HepG2 (cell line): ENCODE measurements at regions not wholly inside any gene's neighbourhood (a gene's known extent, or its start where the extent isn't known, plus 50 kb on each side); places are given as distances from the start of the nearest gene placed in this dataset.

Experiments
- GABPB1 ChIP-seq: IDR thresholded peaks from 2 replicates; pipeline ENCODE4 v1.6.1; 2016; ENCODE audit warnings: mild to moderate bottlenecking, missing genetic modification reagents, moderate library complexity, missing compliant biosample characterization
- KLF16 ChIP-seq, 2 experiments: sonication (generic) in 1 of 2; formaldehyde crosslinking in 1 of 2; IDR thresholded peaks; 2 replicates each; pipeline versions ENCODE4 v1.6.1 to v1.8.0; 2016 to 2023; ENCODE audit warnings: missing genetic modification reagents in 2 of 2, missing compliant biosample characterization in 1 of 2
- NCOA5 ChIP-seq: sonication (generic); formaldehyde crosslinking; IDR thresholded peaks from 2 replicates; pipeline ENCODE4 v1.4.0; 2020; ENCODE audit warnings: missing genetic modification reagents
- SOX13 ChIP-seq, 3 experiments: fragments of 450-650 bp in 1 of 3; sonication (generic) in 1 of 3; formaldehyde crosslinking in 1 of 3; IDR thresholded peaks in 2 of 3; conservative IDR thresholded peaks in 1 of 3; 2 replicates each; pipeline versions ENCODE4 v1.5.0 to v1.6.1; 2016 to 2020; ENCODE audit warnings: antibody characterized with exemption in 1 of 3, mild to moderate bottlenecking in 1 of 3, missing compliant biosample characterization in 1 of 3, missing genetic modification reagents in 1 of 3, moderate library complexity in 1 of 3
- ZFX ChIP-seq: sonication (generic); formaldehyde crosslinking; IDR thresholded peaks from 2 replicates; pipeline ENCODE4 v1.4.0; 2020; ENCODE audit warnings: mild to moderate bottlenecking, low read depth, missing genetic modification reagents, moderate library complexity
- ZFY ChIP-seq: sonication (generic); formaldehyde crosslinking; IDR thresholded peaks from 2 replicates; pipeline ENCODE4 v1.4.0; 2020; ENCODE audit warnings: missing genetic modification reagents
- ZNF12 ChIP-seq: sonication (generic); formaldehyde crosslinking; IDR thresholded peaks from 2 replicates; pipeline ENCODE4 v1.5.0; 2020; ENCODE audit warnings: missing genetic modification reagents
- ZNF136 ChIP-seq: sonication (generic); formaldehyde crosslinking; IDR thresholded peaks from 2 replicates; pipeline ENCODE4 v1.8.1; 2022; ENCODE audit warnings: low read depth, mild to moderate bottlenecking, moderate library complexity, missing genetic modification reagents
- ZNF644 ChIP-seq: IDR thresholded peaks from 2 replicates; pipeline ENCODE4 v1.6.1; 2016; ENCODE audit warnings: low read depth
- TF ChIP-seq, protein P1 (sequence below), 2 experiments: sonication (generic) in 1 of 2; formaldehyde crosslinking in 1 of 2; IDR thresholded peaks; 2 replicates each; pipeline versions ENCODE4 v1.6.1 to v1.9.0; 2014 to 2022; ENCODE audit warnings: antibody characterized with exemption in 1 of 2, borderline replicate concordance in 1 of 2, inconsistent platforms in 1 of 2, low read depth in 1 of 2, missing genetic modification reagents in 1 of 2
- TF ChIP-seq, protein P2 (sequence below): sonication (generic); formaldehyde crosslinking; IDR thresholded peaks from 2 replicates; pipeline ENCODE4 v1.5.0; 2020; ENCODE audit warnings: missing genetic modification reagents
- TF ChIP-seq, protein P3 (sequence below): sonication (generic); formaldehyde crosslinking; IDR thresholded peaks from 2 replicates; pipeline ENCODE4 v1.5.1; 2020; ENCODE audit warnings: missing genetic modification reagents, mild to moderate bottlenecking, borderline replicate concordance
- TF ChIP-seq, protein P4 (sequence below): sonication (generic); formaldehyde crosslinking; IDR thresholded peaks from 2 replicates; pipeline ENCODE4 v1.8.0; 2022; ENCODE audit warnings: mild to moderate bottlenecking, missing genetic modification reagents; ENCODE audit not compliant: insufficient replicate concordance
- TF ChIP-seq, protein P5 (sequence below): sonication (generic); formaldehyde crosslinking; conservative IDR thresholded peaks from 2 replicates; pipeline ENCODE4 v1.4.0; 2020; ENCODE audit warnings: missing genetic modification reagents

DNA sequence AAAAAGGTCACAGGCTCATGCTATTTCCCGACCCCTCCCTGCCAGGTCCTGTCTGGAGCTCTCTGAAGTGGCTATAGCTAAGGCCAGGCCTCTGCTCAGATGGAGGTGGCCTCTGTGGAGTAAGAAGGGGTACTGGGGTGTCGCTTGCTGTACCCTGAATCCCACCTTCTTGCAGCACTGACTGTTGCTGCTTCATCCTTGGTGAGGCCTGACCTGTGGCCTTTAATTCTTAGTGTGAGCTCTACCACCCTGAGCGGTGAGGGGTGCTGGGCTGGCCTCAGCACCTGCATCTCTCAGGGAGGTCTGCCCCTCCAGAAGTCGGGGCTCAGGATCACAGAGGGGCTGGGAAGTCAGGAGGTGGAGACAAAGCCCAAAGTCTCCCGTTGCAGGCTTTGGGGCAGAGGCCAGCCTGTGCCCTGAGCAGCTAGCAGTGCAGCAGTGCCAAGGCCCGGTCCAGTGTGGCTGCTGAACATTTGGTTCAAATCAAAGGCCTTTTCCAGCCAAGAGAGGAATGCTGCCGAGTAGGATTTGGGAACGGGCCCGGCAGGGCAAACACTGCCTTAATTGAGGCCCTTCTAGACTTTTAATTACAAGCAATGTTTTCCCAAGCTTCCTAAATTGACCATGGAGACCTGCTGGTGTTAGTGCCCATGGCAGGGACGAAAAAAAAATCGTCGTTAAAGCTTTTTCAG is 133.5 kb upstream of the HAAO start (continued):
- TF ChIP-seq, protein P1, sequence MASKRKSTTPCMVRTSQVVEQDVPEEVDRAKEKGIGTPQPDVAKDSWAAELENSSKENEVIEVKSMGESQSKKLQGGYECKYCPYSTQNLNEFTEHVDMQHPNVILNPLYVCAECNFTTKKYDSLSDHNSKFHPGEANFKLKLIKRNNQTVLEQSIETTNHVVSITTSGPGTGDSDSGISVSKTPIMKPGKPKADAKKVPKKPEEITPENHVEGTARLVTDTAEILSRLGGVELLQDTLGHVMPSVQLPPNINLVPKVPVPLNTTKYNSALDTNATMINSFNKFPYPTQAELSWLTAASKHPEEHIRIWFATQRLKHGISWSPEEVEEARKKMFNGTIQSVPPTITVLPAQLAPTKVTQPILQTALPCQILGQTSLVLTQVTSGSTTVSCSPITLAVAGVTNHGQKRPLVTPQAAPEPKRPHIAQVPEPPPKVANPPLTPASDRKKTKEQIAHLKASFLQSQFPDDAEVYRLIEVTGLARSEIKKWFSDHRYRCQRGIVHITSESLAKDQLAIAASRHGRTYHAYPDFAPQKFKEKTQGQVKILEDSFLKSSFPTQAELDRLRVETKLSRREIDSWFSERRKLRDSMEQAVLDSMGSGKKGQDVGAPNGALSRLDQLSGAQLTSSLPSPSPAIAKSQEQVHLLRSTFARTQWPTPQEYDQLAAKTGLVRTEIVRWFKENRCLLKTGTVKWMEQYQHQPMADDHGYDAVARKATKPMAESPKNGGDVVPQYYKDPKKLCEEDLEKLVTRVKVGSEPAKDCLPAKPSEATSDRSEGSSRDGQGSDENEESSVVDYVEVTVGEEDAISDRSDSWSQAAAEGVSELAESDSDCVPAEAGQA (IDR thresholded peaks at IDR 0.05; ENCODE audit: low read depth): no peak
- TF ChIP-seq, protein P1 (CRISPR knock-in tag; IDR thresholded peaks at IDR 0.05; ENCODE audit: borderline replicate concordance): no peak
- 0 out of 2 replicates have a peak, but pooled peaks have one; percentile 57 for TF ChIP-seq ZNF136 (CRISPR knock-in tag)
- TF ChIP-seq ZNF644: no peak
- TF ChIP-seq, protein P2, sequence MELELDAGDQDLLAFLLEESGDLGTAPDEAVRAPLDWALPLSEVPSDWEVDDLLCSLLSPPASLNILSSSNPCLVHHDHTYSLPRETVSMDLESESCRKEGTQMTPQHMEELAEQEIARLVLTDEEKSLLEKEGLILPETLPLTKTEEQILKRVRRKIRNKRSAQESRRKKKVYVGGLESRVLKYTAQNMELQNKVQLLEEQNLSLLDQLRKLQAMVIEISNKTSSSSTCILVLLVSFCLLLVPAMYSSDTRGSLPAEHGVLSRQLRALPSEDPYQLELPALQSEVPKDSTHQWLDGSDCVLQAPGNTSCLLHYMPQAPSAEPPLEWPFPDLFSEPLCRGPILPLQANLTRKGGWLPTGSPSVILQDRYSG (CRISPR knock-in tag): no peak
- TF ChIP-seq, protein P3, sequence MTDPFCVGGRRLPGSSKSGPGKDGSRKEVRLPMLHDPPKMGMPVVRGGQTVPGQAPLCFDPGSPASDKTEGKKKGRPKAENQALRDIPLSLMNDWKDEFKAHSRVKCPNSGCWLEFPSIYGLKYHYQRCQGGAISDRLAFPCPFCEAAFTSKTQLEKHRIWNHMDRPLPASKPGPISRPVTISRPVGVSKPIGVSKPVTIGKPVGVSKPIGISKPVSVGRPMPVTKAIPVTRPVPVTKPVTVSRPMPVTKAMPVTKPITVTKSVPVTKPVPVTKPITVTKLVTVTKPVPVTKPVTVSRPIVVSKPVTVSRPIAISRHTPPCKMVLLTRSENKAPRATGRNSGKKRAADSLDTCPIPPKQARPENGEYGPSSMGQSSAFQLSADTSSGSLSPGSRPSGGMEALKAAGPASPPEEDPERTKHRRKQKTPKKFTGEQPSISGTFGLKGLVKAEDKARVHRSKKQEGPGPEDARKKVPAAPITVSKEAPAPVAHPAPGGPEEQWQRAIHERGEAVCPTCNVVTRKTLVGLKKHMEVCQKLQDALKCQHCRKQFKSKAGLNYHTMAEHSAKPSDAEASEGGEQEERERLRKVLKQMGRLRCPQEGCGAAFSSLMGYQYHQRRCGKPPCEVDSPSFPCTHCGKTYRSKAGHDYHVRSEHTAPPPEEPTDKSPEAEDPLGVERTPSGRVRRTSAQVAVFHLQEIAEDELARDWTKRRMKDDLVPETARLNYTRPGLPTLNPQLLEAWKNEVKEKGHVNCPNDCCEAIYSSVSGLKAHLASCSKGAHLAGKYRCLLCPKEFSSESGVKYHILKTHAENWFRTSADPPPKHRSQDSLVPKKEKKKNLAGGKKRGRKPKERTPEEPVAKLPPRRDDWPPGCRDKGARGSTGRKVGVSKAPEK: no peak; the same call in 1 of the 2 replicates
- peak; percentile 62 for TF ChIP-seq ZFY (CRISPR knock-in tag)
- TF ChIP-seq, protein P4, sequence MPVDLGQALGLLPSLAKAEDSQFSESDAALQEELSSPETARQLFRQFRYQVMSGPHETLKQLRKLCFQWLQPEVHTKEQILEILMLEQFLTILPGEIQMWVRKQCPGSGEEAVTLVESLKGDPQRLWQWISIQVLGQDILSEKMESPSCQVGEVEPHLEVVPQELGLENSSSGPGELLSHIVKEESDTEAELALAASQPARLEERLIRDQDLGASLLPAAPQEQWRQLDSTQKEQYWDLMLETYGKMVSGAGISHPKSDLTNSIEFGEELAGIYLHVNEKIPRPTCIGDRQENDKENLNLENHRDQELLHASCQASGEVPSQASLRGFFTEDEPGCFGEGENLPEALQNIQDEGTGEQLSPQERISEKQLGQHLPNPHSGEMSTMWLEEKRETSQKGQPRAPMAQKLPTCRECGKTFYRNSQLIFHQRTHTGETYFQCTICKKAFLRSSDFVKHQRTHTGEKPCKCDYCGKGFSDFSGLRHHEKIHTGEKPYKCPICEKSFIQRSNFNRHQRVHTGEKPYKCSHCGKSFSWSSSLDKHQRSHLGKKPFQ (CRISPR knock-in tag): no peak
- TF ChIP-seq ZFX (CRISPR knock-in tag): peak; percentile 43
- no peak for TF ChIP-seq ZNF12
- no peak for TF ChIP-seq KLF16 (CRISPR knock-in tag; IDR thresholded peaks at IDR 0.05)
- TF ChIP-seq SOX13 (IDR thresholded peaks at IDR 0.05): no peak
- TF ChIP-seq SOX13 (CRISPR knock-in tag; conservative IDR thresholded peaks at IDR 0.05 in 1 of 2, IDR thresholded peaks at IDR 0.05 in 1 of 2): no peak
- TF ChIP-seq, protein P5, sequence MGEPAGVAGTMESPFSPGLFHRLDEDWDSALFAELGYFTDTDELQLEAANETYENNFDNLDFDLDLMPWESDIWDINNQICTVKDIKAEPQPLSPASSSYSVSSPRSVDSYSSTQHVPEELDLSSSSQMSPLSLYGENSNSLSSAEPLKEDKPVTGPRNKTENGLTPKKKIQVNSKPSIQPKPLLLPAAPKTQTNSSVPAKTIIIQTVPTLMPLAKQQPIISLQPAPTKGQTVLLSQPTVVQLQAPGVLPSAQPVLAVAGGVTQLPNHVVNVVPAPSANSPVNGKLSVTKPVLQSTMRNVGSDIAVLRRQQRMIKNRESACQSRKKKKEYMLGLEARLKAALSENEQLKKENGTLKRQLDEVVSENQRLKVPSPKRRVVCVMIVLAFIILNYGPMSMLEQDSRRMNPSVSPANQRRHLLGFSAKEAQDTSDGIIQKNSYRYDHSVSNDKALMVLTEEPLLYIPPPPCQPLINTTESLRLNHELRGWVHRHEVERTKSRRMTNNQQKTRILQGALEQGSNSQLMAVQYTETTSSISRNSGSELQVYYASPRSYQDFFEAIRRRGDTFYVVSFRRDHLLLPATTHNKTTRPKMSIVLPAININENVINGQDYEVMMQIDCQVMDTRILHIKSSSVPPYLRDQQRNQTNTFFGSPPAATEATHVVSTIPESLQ (CRISPR knock-in tag): no peak
- no peak for TF ChIP-seq GABPB1 (CRISPR knock-in tag)
- TF ChIP-seq NCOA5 (CRISPR knock-in tag): no peak
